ENCODE measurements at regions not wholly inside any gene's neighbourhood (a gene's known extent, or its start where the extent isn't known, plus 50 kb on each side); places are given as distances from the start of the nearest gene placed in this dataset.

DNA sequence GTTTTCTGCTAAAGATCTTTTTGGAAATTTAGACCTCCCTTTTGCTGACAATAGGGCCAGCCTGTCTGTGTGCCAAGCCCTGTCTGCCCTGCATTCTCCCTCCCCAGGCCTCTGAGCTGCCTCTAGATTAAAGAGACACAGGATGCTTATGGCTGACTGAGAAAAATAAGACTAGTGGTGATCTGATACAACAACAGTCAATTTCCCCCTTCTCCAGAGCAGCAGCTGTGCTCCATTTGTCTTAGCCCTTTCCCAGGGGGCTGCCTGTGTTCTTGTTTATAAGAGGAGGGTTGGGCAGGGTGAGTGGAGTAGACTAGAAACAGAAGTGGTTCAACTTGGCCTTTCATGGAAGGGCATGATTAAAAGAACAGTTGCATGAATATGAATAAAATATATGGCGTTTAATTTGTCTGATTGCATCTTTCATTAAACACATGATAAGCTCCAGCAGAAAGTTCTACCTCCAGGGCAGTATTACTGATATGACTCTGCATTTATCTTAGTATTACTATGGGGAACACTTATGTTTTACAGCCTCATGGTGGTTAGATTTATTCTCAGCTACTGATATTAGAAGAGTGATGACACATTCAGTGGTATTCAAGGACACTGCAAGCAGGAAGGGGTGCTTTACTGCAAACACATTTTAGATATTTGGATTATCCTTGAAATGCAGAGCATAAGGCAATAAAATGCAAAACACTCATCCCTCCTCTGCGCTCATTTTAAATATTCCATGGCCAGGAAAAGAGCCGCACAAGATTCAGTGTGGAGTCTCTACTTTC, 150.2 kb upstream of the CLEC14A start:
- TF ChIP-seq, protein P1, sequence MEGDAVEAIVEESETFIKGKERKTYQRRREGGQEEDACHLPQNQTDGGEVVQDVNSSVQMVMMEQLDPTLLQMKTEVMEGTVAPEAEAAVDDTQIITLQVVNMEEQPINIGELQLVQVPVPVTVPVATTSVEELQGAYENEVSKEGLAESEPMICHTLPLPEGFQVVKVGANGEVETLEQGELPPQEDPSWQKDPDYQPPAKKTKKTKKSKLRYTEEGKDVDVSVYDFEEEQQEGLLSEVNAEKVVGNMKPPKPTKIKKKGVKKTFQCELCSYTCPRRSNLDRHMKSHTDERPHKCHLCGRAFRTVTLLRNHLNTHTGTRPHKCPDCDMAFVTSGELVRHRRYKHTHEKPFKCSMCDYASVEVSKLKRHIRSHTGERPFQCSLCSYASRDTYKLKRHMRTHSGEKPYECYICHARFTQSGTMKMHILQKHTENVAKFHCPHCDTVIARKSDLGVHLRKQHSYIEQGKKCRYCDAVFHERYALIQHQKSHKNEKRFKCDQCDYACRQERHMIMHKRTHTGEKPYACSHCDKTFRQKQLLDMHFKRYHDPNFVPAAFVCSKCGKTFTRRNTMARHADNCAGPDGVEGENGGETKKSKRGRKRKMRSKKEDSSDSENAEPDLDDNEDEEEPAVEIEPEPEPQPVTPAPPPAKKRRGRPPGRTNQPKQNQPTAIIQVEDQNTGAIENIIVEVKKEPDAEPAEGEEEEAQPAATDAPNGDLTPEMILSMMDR (IDR thresholded peaks at IDR 0.05): no peak
- no peak for TF ChIP-seq POLR2AphosphoS5 (IDR thresholded peaks at IDR 0.05)
- no peak for TF ChIP-seq POLR2A (IDR thresholded peaks at IDR 0.05)
- TF ChIP-seq EP300 (IDR thresholded peaks at IDR 0.05): no peak

All from stomach (tissue), 4 donors.